ENCODE measurements at regions not wholly inside any gene's neighbourhood (a gene's known extent, or its start where the extent isn't known, plus 50 kb on each side); places are given as distances from the start of the nearest gene placed in this dataset.

- 59 to 100% methylated on average over 1 to 2 of the region's 3 CpGs for WGBS, 2 donors (ENCODE audit: low coverage in 1 of 2)
- H3K4me1 ChIP-seq: no peaks in the 10 kb centered on the region
- H3K4me3 ChIP-seq: no peak overlapping the region
- H3K27me3 ChIP-seq: peaks cover 19% of the 10 kb centered on the region
- H3K36me3 ChIP-seq: no peaks in the 10 kb centered on the region
- no peak for ATAC-seq
- no peak for TF ChIP-seq POLR2A (IDR thresholded peaks at IDR 0.05)
- TF ChIP-seq EP300 (IDR thresholded peaks at IDR 0.05): no peak
- TF ChIP-seq POLR2AphosphoS5 (IDR thresholded peaks at IDR 0.05): no peak
- TF ChIP-seq CTCF (IDR thresholded peaks at IDR 0.05): no peak
- H3K9me3 ChIP-seq: no peaks in the 10 kb centered on the region
- H3K27ac ChIP-seq: no peak overlapping the region
Observed at GRCh38 chr17:34131386-34131785, 123.7 kb upstream of the CCL2 start.

GRCh38 chr17:34133350-34133749 is 121.7 kb upstream of the CCL2 start:
- no peak overlapping the region for H3K27ac ChIP-seq
- no peaks in the 10 kb centered on the region for H3K4me1 ChIP-seq
- H3K27me3 ChIP-seq: peaks cover 9% of the 10 kb centered on the region
- no peaks in the 10 kb centered on the region for H3K36me3 ChIP-seq
- ATAC-seq: no peak
- WGBS, 2 donors (ENCODE audit: low coverage in 1 of 2): no CpG with 5 or more reads among the region's 2 CpGs
- H3K9me3 ChIP-seq: peaks cover 0 to 6% (median 0%) of the 10 kb centered on the region in 3 donors
- TF ChIP-seq POLR2AphosphoS5 (IDR thresholded peaks at IDR 0.05) (no peak), CTCF (IDR thresholded peaks at IDR 0.05) (no peak), POLR2A (IDR thresholded peaks at IDR 0.05) (no peak), EP300 (IDR thresholded peaks at IDR 0.05) (no peak)
- H3K4me3 ChIP-seq: no peak overlapping the region

GRCh38 chr17:34135841-34136240 is 119.2 kb upstream of the CCL2 start:
- ATAC-seq: no peak
- Histone ChIP-seq H3K4me3 (no peak overlapping the region), H3K4me1 (no peaks in the 10 kb centered on the region), H3K36me3 (no peaks in the 10 kb centered on the region), H3K27me3 (peaks cover 8% of the 10 kb centered on the region), H3K27ac (no peak overlapping the region), H3K9me3 (peaks cover 0 to 6% (median 0%) of the 10 kb centered on the region in 3 donors)
- 33 to 66% methylated on average over 2 of the region's 2 CpGs for WGBS, 2 donors (ENCODE audit: low coverage in 1 of 2)
- TF ChIP-seq CTCF (IDR thresholded peaks at IDR 0.05) (no peak), EP300 (IDR thresholded peaks at IDR 0.05) (no peak), POLR2AphosphoS5 (IDR thresholded peaks at IDR 0.05) (no peak), POLR2A (IDR thresholded peaks at IDR 0.05) (no peak)

GRCh38 chr17:34140006-34140405 is 115.1 kb upstream of the CCL2 start:
- WGBS, 2 donors (ENCODE audit: low coverage in 1 of 2): 65 to 67% methylated on average over 3 to 7 of the region's 8 CpGs

GRCh38 chr17:34141590-34141989 is 113.5 kb upstream of the CCL2 start:
- Histone ChIP-seq H3K36me3 (no peaks in the 10 kb centered on the region), H3K27ac (no peak overlapping the region), H3K27me3 (peaks cover 12% of the 10 kb centered on the region), H3K4me1 (no peaks in the 10 kb centered on the region), H3K9me3 (peaks cover 0 to 6% (median 0%) of the 10 kb centered on the region in 3 donors), H3K4me3 (no peak overlapping the region)
- TF ChIP-seq EP300 (IDR thresholded peaks at IDR 0.05) (no peak), CTCF (IDR thresholded peaks at IDR 0.05) (no peak), POLR2A (IDR thresholded peaks at IDR 0.05) (no peak), POLR2AphosphoS5 (IDR thresholded peaks at IDR 0.05) (no peak)
- 80% methylated on average over 1 of the region's 2 CpGs; no CpG with 5 or more reads in 1 of the 2 donors for WGBS, 2 donors (ENCODE audit: low coverage in 1 of 2)
- ATAC-seq: no peak

More at GRCh38 chr17:34140006-34140405, 115.1 kb upstream of the CCL2 start:
- Histone ChIP-seq H3K9me3 (peaks cover 0 to 6% (median 0%) of the 10 kb centered on the region in 3 donors), H3K4me3 (no peak overlapping the region), H3K27ac (no peak overlapping the region), H3K4me1 (no peaks in the 10 kb centered on the region), H3K36me3 (no peaks in the 10 kb centered on the region), H3K27me3 (peaks cover 8% of the 10 kb centered on the region)
- ATAC-seq: no peak
- no peak for TF ChIP-seq POLR2AphosphoS5 (IDR thresholded peaks at IDR 0.05)

Data from gastroesophageal sphincter (tissue), 4 donors.